ENCODE measurements at regions not wholly inside any gene's neighbourhood (a gene's known extent, or its start where the extent isn't known, plus 50 kb on each side); places are given as distances from the start of the nearest gene placed in this dataset.
"Not testable (repeated sequence)": the region's sequence is repeated elsewhere in the genome, so short reads cannot be mapped to it uniquely, and the experiment has no call there.

DNA sequence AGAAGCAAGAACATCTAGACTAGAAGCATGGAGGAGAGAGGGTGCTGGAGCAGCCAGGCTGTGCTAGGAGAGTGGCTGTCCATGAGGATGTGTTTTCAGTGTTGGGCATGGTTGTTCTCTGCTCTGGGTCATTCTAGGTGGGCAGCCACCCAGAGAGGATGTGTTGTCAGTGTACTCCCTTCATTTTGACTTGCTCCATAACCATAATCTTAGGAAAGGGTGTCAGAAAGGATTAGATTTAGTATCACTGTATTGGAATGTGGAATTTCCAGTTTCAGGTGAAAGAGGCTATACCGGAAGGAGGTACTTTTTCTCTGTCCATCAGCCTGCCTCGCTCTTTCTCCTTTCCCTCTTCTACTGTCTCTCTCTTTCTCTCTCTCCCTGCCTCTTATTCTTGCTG lies 474.5 kb upstream of the PODXL start:
- ChIA-PET POLR2A (no interaction called here), CTCF (no interaction called here)

DNA sequence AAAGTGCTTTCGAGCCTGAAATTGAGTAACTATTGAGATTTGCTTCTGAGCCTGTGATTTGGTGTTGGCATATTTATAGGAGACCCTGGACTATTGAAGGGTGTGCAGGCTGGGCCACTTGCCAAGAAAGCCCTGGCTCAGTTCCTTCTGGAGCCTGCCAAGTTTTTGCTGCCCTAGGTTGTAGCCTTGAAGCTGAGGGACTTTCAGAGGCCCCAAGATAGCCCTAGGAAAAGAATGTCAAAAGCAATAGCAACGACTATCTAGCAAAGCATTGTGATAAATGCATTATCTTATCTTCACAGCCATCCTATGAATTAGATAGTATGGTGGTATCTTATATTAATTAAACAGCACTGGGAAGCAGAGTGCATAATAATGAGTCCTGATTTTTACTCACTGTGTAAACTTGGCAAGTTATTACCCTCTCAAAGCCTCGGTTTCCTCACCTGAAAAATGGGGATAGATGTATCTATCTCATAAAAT lies 473.7 kb upstream of the PODXL start:
- CTCF ChIA-PET = no interaction called here
- POLR2A ChIA-PET = no interaction called here

GRCh38 chr7:132029369-132030085 lies 473.1 kb upstream of the PODXL start:
- POLR2A ChIA-PET = no interaction called here
- CTCF ChIA-PET = no interaction called here

GRCh38 chr7:132028144-132028920 lies 471.9 kb upstream of the PODXL start:
- POLR2A ChIA-PET = no interaction called here
- CTCF ChIA-PET = no interaction called here

DNA sequence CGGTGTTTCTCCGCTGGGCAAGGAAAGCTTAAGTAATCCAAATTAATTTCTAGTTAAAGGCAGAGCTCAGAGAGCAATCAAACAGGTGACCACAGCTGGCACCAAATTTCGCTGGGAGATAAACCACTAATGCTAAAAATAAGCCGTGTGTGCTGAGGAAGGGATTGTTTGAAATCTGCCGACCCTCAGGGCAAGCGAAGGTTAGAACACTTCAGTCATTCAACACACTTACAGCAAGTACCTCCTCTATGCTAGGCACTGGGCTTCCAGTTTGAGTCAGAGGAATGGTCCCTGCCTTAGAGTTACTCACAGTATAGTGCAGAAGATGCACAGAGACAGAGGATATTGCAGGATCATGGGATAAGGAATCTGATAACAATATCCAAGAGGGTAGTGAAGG lies 467.9 kb upstream of the PODXL start:
- POLR2A ChIA-PET = no interaction called here
- CTCF ChIA-PET = no interaction called here

- ChIA-PET CTCF (no interaction called here), POLR2A (no interaction called here)
These were observed 467.0 kb upstream of the PODXL start for GRCh38 chr7:132023466-132023865.

DNA sequence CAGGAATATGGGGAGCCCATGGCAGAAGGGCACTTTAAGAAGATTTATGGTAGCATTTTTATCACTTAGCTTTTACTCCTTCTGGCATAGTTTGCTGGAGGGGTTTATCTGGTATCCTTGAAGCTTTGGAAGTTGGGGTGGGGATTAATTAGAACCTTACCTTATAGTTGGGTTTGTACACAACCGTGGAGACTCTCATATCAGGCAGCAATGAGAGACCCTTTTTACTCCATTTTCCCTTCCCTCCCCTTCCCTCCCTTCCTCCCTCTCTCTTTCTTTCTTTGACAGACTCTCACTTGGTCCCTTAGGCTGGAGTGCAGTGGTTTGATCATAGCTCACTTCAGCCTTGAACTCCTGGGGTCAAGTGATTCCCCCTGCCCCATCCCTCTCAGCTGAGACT lies 465.8 kb upstream of the PODXL start:
- CTCF ChIA-PET = no interaction called here
- POLR2A ChIA-PET = no interaction called here

DNA sequence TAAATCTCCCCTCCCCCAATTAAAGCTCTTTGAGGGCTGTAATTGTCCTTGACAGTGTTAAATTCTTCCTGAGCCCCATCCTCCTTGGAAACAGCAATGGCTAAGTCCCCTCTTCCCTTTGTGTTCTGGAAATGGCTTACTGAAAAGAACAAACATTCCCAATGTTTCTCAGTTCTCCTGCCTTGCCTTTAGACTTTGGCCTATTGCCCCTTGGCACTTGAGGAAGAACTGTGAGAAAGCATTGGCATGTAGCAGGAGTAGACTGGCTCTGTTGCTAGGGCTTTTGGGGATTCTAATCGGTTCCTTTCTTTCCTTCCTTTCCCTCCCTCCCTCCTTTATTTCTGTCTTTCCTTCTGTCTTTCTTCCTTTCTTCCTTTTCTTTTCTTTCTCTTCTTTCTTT lies 463.3 kb upstream of the PODXL start:
- ChIA-PET POLR2A (no interaction called here), CTCF (no interaction called here)

GRCh38 chr7:132009778-132010177 lies 453.4 kb upstream of the PODXL start:
- POLR2A ChIA-PET = no interaction called here
- CTCF ChIA-PET = no interaction called here

GRCh38 chr7:132004529-132004928 lies 448.1 kb upstream of the PODXL start:
- ChIA-PET CTCF (no interaction called here), POLR2A (no interaction called here)

GRCh38 chr7:132002343-132002968 lies 446.0 kb upstream of the PODXL start:
- ChIA-PET POLR2A (no interaction called here), CTCF (no interaction called here)

GRCh38 chr7:132001146-132001545 lies 444.7 kb upstream of the PODXL start:
- POLR2A ChIA-PET = no interaction called here
- CTCF ChIA-PET = no interaction called here

DNA sequence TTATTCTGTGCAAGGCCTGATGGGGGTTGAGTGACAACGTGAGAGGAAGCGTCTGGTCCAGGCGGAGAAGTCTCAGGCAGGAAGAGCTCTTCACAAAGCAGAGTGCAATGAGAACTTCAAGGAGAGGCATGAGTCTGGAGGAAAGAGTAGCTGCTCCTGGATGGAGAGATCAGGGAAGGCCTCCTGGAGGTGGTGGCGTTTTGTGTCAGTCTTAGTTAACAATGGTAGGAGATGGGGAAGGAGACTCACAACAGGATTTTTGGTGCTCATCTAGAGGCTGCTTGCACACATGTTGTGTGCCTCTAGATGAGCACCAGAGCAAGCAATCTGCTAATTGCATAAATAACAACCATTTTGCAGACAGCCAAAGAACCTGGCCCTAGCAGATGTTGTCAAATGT lies 442.8 kb upstream of the PODXL start:
- POLR2A ChIA-PET = no interaction called here

GRCh38 chr7:131995324-131995723 lies 438.9 kb upstream of the PODXL start:
- ChIA-PET POLR2A (no interaction called here), CTCF (no interaction called here)

More for the DNA sequence above, 442.8 kb upstream of the PODXL start:
- CTCF ChIA-PET = no interaction called here

GRCh38 chr7:131981069-131981468 lies 424.6 kb upstream of the PODXL start:
- POLR2A ChIA-PET, CTCF ChIA-PET: not testable (repeated sequence)

- POLR2A ChIA-PET, CTCF ChIA-PET: not testable (repeated sequence)
These were observed 421.7 kb upstream of the PODXL start for GRCh38 chr7:131978118-131978517.

DNA sequence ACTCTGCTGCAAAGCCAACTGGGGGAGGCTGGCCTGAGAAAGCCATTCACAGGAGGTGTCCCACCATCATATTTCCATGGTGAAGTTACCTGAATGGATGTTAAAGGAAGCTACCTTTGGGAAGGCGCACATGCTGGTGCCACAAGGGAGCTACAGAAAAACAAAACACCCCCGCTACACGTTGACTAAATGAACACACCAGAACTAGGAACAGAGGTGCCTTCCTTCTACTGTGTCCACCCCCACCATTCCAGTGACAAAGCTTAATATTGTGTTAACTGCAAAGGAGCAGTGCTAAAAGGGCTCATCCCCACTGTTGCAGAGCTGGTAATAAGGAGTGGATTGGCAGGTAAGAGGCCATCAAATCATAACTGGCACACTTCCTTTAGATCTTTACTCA lies 420.0 kb upstream of the PODXL start:
- POLR2A ChIA-PET = no interaction called here
- CTCF ChIA-PET = no interaction called here

DNA sequence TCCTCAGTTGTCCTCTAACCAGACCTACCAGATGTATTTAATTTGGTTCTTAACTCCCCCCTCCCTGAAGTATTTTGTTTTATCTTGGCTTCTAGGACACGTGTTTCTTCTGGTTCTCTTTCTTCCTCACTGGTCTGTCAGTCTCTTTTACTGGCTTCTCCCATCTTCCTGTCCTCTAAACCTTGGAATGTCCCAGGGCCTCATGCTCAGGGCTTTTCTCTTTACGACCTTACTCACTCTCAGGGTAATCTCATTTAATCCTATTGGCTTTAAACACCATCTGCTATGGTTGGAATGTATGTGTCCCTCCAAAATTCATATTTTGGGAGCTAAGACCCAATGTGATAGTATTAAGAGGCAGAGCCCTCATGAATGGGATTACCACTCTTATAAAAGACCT lies 418.2 kb upstream of the PODXL start:
- CTCF ChIA-PET = no interaction called here
- POLR2A ChIA-PET = no interaction called here

- ChIA-PET POLR2A (no interaction called here), CTCF (interaction anchor here (0.6 kb wide), 1 partner anchor 326 kb away, joined by 3 read pairs; no protein-coding TSS in a partner anchor)
These were observed 415.8 kb upstream of the PODXL start for GRCh38 chr7:131972251-131972650.

DNA sequence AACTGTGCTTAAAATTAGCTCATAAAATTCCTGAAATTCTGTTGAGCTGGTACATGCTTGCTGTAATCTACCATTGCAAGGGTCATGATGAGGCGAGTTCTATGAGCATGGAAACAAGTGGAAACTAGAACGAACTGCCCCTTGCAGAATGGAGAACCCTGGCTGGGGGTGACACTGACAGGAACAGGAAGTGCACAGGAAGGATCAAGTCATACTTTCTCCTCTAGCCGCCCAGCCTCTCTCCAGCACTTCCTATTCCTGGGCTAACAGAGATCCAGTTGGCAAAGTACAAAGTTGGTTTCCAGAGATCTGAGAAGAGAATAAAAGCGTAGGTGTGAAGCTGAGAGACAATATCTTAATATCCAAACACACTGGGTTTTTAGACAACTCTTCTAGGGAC lies 414.2 kb upstream of the PODXL start:
- ChIA-PET CTCF (no interaction called here), POLR2A (no interaction called here)

- ChIA-PET CTCF (no interaction called here), POLR2A (no interaction called here)
These were observed 413.1 kb upstream of the PODXL start for GRCh38 chr7:131969560-131969959.

Data from activated CD8-positive, alpha-beta memory T cell treated with anti-CD3 and anti-CD28 coated beads for 36 hours (primary cell).